Endothelial cell of umbilical vein (primary cell): ENCODE measurements at regions not wholly inside any gene's neighbourhood (a gene's known extent, or its start where the extent isn't known, plus 50 kb on each side); places are given as distances from the start of the nearest gene placed in this dataset.

Source experiments
- BruUV-seq: library from RNA; stranded (reverse); fragments of 400-500 nt; replicated peaks from 2 replicates; lab custom pipeline; 2021; lab: Mats Ljungman, UMichigan
- CTCF ChIA-PET: fragments of 300-600, 350-600 bp; sonication (Branson Sonifier 250); formaldehyde crosslinking; loops from one replicate; lab custom pipeline; 2021; ENCODE audit warnings: antibody characterized with exemption, inconsistent platforms; lab: Charles Lee
- POLR2A ChIA-PET: fragments of 300-600, 350-600 bp; sonication (Branson Sonifier 250); formaldehyde crosslinking; loops from one replicate; lab custom pipeline; 2021; ENCODE audit warnings: antibody characterized with exemption, inconsistent platforms; lab: Charles Lee
- DNase-seq: peaks from one replicate; pipeline ENCODE4 v3.0.0-alpha.2; 2011; ENCODE audit warnings: low read depth, low spot score
- FAIRE-seq: peaks from 2 replicates; lab custom pipeline; 2011; peaks lifted over from hg19 to GRCh38; lab: Jason Lieb, UNC
- H2AFZ ChIP-seq: 2 replicates; pipeline ENCODE4 v1.6.0; 2012; ENCODE audit warnings: low read depth, low read length, control low read depth, inconsistent platforms
- H3K27ac ChIP-seq: 2 replicates; pipeline ENCODE4 v1.5.1; 2011; ENCODE audit warnings: low read depth, mild to moderate bottlenecking, control low read depth, low read length, moderate library complexity; ENCODE audit not compliant: insufficient read depth
- H3K27me3 ChIP-seq, 2 experiments: 2 replicates each; pipeline versions ENCODE4 v1.6.0 to v1.6.1; 2011; ENCODE audit warnings: low read length in 2 of 2, mixed read lengths in 1 of 2; ENCODE audit not compliant: control insufficient read depth in 2 of 2, insufficient read depth in 2 of 2
- H3K36me3 ChIP-seq, 2 experiments: 2 replicates in 1 of 2; 3 replicates in 1 of 2; pipeline ENCODE4 v1.5.1; 2011; ENCODE audit warnings: low read length in 2 of 2, mild to moderate bottlenecking in 1 of 2, moderate library complexity in 1 of 2; ENCODE audit not compliant: control insufficient read depth in 2 of 2, insufficient read depth in 2 of 2; ENCODE audit errors: extremely low read depth in 1 of 2
- H3K4me1 ChIP-seq: 3 replicates; pipeline ENCODE4 v1.5.1; 2011; ENCODE audit warnings: mild to moderate bottlenecking, low read length; ENCODE audit not compliant: control insufficient read depth, insufficient read depth; ENCODE audit errors: extremely low read depth
- H3K4me2 ChIP-seq: 2 replicates; pipeline ENCODE4 v1.6.1; 2011; ENCODE audit warnings: low read length, control low read depth, mixed read lengths; ENCODE audit not compliant: insufficient read depth
- H3K4me3 ChIP-seq, 3 experiments: fragments of 200-600 bp in 1 of 3; sonication (generic), shearing (Covaris generic) in 1 of 3; replicated peaks in 1 of 3; 2 replicates each; pipeline ENCODE4 v1.5.1; 2011 to 2016; ENCODE audit warnings: control low read depth in 3 of 3, low read length in 3 of 3, mild to moderate bottlenecking in 2 of 3, inconsistent platforms in 1 of 3, low read depth in 1 of 3, moderate library complexity in 1 of 3; ENCODE audit not compliant: insufficient read depth in 1 of 3
- H3K79me2 ChIP-seq: 2 replicates; pipeline ENCODE4 v1.6.0; 2012; ENCODE audit warnings: low read length, inconsistent platforms; ENCODE audit not compliant: control insufficient read depth, insufficient read depth
- H3K9ac ChIP-seq: replicated peaks from 2 replicates; pipeline ENCODE3; 2011; ENCODE audit warnings: low read length, control low read depth; ENCODE audit not compliant: insufficient read depth; ENCODE audit errors: extremely low read depth
- H3K9me1 ChIP-seq: replicated peaks from 3 replicates; pipeline ENCODE4 v1.6.0; 2011; ENCODE audit warnings: mild to moderate bottlenecking, low read length; ENCODE audit not compliant: control insufficient read depth, insufficient read depth; ENCODE audit errors: extremely low read depth
- H3K9me3 ChIP-seq: replicated peaks from 2 replicates; pipeline ENCODE4 v1.5.1; 2012; ENCODE audit warnings: low read length, inconsistent platforms; ENCODE audit not compliant: control insufficient read depth, insufficient read depth
- H4K20me1 ChIP-seq: replicated peaks from 2 replicates; pipeline ENCODE3; 2011; ENCODE audit warnings: mild to moderate bottlenecking, low read length; ENCODE audit not compliant: control insufficient read depth, insufficient read depth; ENCODE audit errors: extremely low read depth
- EZH2 ChIP-seq: IDR thresholded peaks from 2 replicates; pipeline ENCODE4 v1.6.1; 2012; ENCODE audit warnings: borderline replicate concordance, low read depth, mild to moderate bottlenecking, moderate library complexity, low read length, inconsistent platforms; ENCODE audit not compliant: severe bottlenecking
- FOS ChIP-seq: IDR thresholded peaks from 2 replicates; pipeline ENCODE4 v1.6.1; 2011; ENCODE audit warnings: mild to moderate bottlenecking, low read length, moderate library complexity, borderline replicate concordance; ENCODE audit not compliant: insufficient read depth
- GATA2 ChIP-seq: IDR thresholded peaks from 2 replicates; pipeline ENCODE4 v1.7.0; 2011; ENCODE audit warnings: low read depth, mild to moderate bottlenecking, moderate library complexity, mixed read lengths, low read length; ENCODE audit not compliant: insufficient read length, insufficient read depth
- JUN ChIP-seq: IDR thresholded peaks from 2 replicates; pipeline ENCODE4 v1.6.1; 2011; ENCODE audit warnings: borderline replicate concordance, low read depth; ENCODE audit not compliant: insufficient read length, insufficient read depth
- MYC ChIP-seq: IDR thresholded peaks from one replicate; pipeline ENCODE4 v1.6.1; 2011; ENCODE audit warnings: mild to moderate bottlenecking, low read depth, low read length
- POLR2A ChIP-seq: IDR thresholded peaks from 2 replicates; pipeline ENCODE4 v1.6.1; 2012; ENCODE audit warnings: low read depth, mild to moderate bottlenecking, control low read depth, low read length
- POLR2AphosphoS5 ChIP-seq: IDR thresholded peaks from 2 replicates; pipeline ENCODE4 v1.6.1; 2012; ENCODE audit warnings: low read depth, mild to moderate bottlenecking, control low read depth, low read length, moderate library complexity; ENCODE audit not compliant: insufficient read depth
- dilution Hi-C: fragments of 300-500 bp; cut with MboI; formaldehyde crosslinking; loops from one replicate; pipeline ENCODE4 v1.15.0; 2019; ENCODE audit warnings: low sequenced_read_pairs; ENCODE audit not compliant: extremely low pct_ligation_motif_present
- intact Hi-C: fragments of 100-400 bp; cut with micrococcal nuclease; formaldehyde crosslinking; loops from one replicate; pipeline ENCODE4 v1.10.0; 2022
- TF ChIP-seq, protein P1 (sequence below), 2 donors: IDR thresholded peaks; 1 replicate in 1 of 2; 2 replicates in 1 of 2; pipeline ENCODE4 v1.5.1; 2011; ENCODE audit warnings: low read length in 2 of 2, mild to moderate bottlenecking in 2 of 2, moderate library complexity in 2 of 2, control low read depth in 1 of 2, inconsistent platforms in 1 of 2, low read depth in 1 of 2; ENCODE audit not compliant: insufficient read depth in 1 of 2; ENCODE audit errors: extremely low read depth in 1 of 2
- TF ChIP-seq, protein P2 (sequence below): IDR thresholded peaks from 2 replicates; pipeline ENCODE4 v1.6.1; 2011; ENCODE audit not compliant: insufficient read depth, insufficient read length

DNA sequence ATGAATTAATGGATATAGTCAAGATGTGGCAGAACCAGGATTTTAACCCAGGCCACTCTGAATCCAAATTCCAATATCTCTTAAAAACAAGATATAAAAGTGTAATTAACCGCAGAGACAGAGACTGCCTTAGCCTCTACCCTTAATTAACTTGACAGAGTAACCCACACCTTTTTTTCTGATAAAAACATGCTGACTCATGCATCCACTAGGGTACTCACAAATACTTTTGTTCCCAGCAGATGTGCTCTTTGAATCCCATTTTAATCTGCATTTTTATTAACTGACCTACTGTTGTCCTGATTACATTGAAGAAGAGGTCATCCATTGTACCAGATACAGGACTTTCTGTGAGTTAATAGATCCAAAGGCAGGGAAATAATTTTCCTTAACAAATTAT is 278.3 kb downstream of the CHL1 start:
- intact Hi-C loops (no loop called here), dilution Hi-C loops (no loop called here)
- Histone ChIP-seq H3K27me3 (no peaks in the 10 kb centered on the region), H2AFZ (no peak overlapping the region), H3K36me3 (no peaks in the 10 kb centered on the region), H3K9ac (no peak overlapping the region), H3K4me2 (no peak overlapping the region), H3K79me2 (no peaks in the 10 kb centered on the region), H3K27ac (no peak overlapping the region), H3K4me3 (no peak overlapping the region), H3K4me1 (no peaks in the 10 kb centered on the region), H3K9me1 (no peaks in the 10 kb centered on the region), H3K9me3 (peaks cover 2% of the 10 kb centered on the region), H4K20me1 (no peaks in the 10 kb centered on the region)
- FAIRE-seq = no peak
- no TSS peak for BruUV-seq
- POLR2A ChIA-PET = no interaction called here
- no peak for TF ChIP-seq FOS
- no peak for DNase-seq
- CTCF ChIA-PET = no interaction called here

DNA sequence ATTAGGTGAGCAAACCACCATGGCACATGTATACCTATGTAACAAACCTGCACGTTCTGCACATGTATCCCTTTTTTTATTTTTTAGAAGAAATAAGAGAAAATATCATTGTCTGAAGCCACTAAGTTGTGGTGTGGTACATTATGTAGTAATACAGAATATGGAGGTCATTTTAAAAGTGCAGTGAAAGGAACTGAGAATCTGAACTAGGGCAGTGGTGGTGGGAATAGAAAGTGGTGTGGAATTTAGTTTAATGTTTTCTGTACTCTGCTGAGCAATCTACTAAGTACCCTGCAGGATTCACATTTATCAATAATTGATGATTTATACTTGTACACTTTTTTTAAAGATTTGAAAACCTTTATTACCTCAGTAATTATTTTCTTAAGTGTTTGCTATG is 283.5 kb downstream of the CHL1 start:
- ChIA-PET POLR2A (no interaction called here), CTCF (no interaction called here)
- dilution Hi-C loops = no loop called here
- no peak for TF ChIP-seq POLR2AphosphoS5
- TF ChIP-seq, protein P1, sequence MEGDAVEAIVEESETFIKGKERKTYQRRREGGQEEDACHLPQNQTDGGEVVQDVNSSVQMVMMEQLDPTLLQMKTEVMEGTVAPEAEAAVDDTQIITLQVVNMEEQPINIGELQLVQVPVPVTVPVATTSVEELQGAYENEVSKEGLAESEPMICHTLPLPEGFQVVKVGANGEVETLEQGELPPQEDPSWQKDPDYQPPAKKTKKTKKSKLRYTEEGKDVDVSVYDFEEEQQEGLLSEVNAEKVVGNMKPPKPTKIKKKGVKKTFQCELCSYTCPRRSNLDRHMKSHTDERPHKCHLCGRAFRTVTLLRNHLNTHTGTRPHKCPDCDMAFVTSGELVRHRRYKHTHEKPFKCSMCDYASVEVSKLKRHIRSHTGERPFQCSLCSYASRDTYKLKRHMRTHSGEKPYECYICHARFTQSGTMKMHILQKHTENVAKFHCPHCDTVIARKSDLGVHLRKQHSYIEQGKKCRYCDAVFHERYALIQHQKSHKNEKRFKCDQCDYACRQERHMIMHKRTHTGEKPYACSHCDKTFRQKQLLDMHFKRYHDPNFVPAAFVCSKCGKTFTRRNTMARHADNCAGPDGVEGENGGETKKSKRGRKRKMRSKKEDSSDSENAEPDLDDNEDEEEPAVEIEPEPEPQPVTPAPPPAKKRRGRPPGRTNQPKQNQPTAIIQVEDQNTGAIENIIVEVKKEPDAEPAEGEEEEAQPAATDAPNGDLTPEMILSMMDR (IDR thresholded peaks at IDR 0.05; ENCODE audit: extremely low read depth in 1 of 2, insufficient read depth in 1 of 2, low read depth in 1 of 2, low read length in 2 of 2) = no peak
- TF ChIP-seq FOS = no peak
- no peak for TF ChIP-seq POLR2A
- TF ChIP-seq, protein P2, sequence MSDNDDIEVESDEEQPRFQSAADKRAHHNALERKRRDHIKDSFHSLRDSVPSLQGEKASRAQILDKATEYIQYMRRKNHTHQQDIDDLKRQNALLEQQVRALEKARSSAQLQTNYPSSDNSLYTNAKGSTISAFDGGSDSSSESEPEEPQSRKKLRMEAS = no peak
- TF ChIP-seq JUN = no peak
- TF ChIP-seq GATA2 = no peak
- no peak for TF ChIP-seq MYC
- TF ChIP-seq EZH2 = no peak
- Histone ChIP-seq H3K4me2 (no peak overlapping the region), H3K9me3 (peaks cover 2% of the 10 kb centered on the region), H2AFZ (no peak overlapping the region), H4K20me1 (no peaks in the 10 kb centered on the region), H3K27me3 (no peaks in the 10 kb centered on the region), H3K27ac (no peak overlapping the region), H3K4me1 (no peaks in the 10 kb centered on the region), H3K9me1 (no peaks in the 10 kb centered on the region), H3K9ac (no peak overlapping the region), H3K36me3 (no peaks in the 10 kb centered on the region), H3K4me3 (no peak overlapping the region), H3K79me2 (no peaks in the 10 kb centered on the region)
- intact Hi-C loops = no loop called here
- no peak for DNase-seq
- FAIRE-seq = no peak
- BruUV-seq = no TSS peak
